GM19240 (cell line): ENCODE measurements at regions not wholly inside any gene's neighbourhood (a gene's known extent, or its start where the extent isn't known, plus 50 kb on each side); places are given as distances from the start of the nearest gene placed in this dataset.

Experiments
- DNase-seq: peaks from one replicate; pipeline ENCODE4 v3.0.0; 2011; ENCODE audit warnings: low spot score; ENCODE audit not compliant: insufficient read length

- no peak for DNase-seq
Observed at GRCh38 chr9:79254900-79255650, 316.7 kb upstream of the TLE4 start.

GRCh38 chr9:79255651-79256260, 316.0 kb upstream of the TLE4 start:
- DNase-seq, result no peak

- DNase-seq, result no peak
Observed at GRCh38 chr9:79256691-79257213, 315.0 kb upstream of the TLE4 start.

GRCh38 chr9:79257228-79257781, 314.5 kb upstream of the TLE4 start:
- no peak for DNase-seq

GRCh38 chr9:79257790-79258351, 313.9 kb upstream of the TLE4 start:
- DNase-seq, result no peak

GRCh38 chr9:79259858-79260257, 311.9 kb upstream of the TLE4 start:
- no peak for DNase-seq

GRCh38 chr9:79263628-79264027, 308.1 kb upstream of the TLE4 start:
- no peak for DNase-seq

GRCh38 chr9:79264041-79264440, 307.7 kb upstream of the TLE4 start:
- no peak for DNase-seq

GRCh38 chr9:79264511-79265355, 307.0 kb upstream of the TLE4 start:
- no peak for DNase-seq

GRCh38 chr9:79266986-79267385, 304.8 kb upstream of the TLE4 start:
- DNase-seq, result no peak

GRCh38 chr9:79268806-79269205, 303.0 kb upstream of the TLE4 start:
- DNase-seq, result no peak

- DNase-seq, result no peak
Observed at GRCh38 chr9:79273311-79273710, 298.5 kb upstream of the TLE4 start.

GRCh38 chr9:79279356-79279755, 292.4 kb upstream of the TLE4 start:
- no peak for DNase-seq

GRCh38 chr9:79280691-79281090, 291.1 kb upstream of the TLE4 start:
- no peak for DNase-seq

GRCh38 chr9:79284081-79284480, 287.7 kb upstream of the TLE4 start:
- no peak for DNase-seq

GRCh38 chr9:79286992-79287707, 284.6 kb upstream of the TLE4 start:
- DNase-seq, result no peak

- no peak for DNase-seq
Observed at GRCh38 chr9:79287708-79288290, 284.0 kb upstream of the TLE4 start.

- DNase-seq, result no peak
Observed at GRCh38 chr9:79289856-79290255, 281.9 kb upstream of the TLE4 start.

GRCh38 chr9:79292731-79293280, 279.0 kb upstream of the TLE4 start:
- no peak for DNase-seq

- DNase-seq, result no peak
Observed at GRCh38 chr9:79300068-79300467, 271.7 kb upstream of the TLE4 start.
